ENCODE measurements at regions not wholly inside any gene's neighbourhood (a gene's known extent, or its start where the extent isn't known, plus 50 kb on each side); places are given as distances from the start of the nearest gene placed in this dataset.

DNA sequence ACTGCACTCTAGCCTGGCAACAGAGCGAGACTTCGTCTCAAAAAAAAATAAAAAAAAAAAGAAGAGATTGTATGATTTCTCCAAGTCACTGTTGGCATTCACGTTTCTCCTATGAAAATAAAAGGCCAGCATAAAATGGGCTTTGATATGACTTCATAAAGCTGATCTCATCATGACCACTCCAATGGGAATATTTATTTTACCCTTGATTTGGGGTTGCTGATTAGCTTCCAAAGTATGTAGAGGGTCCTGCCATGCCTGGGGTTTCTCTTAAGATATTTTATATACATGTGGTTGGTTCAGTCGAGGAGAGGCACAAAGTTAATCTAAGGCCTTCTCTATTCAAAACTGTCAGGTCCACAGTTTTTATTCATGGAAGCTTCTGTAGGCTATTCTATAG lies 247.0 kb upstream of the TNC start:
- Mint-ChIP-seq H3K27ac (no peak overlapping the region), H3K36me3 (ENCODE audit: insufficient read depth in 1 of 3, low read depth in 3 of 3) (no peaks in the 10 kb centered on the region), H3K4me1 (peaks cover 5% of the 10 kb centered on the region in 2 experiments), H3K9me3 (no peaks in the 10 kb centered on the region), H3K27me3 (ENCODE audit: low read depth) (no peaks in the 10 kb centered on the region), H3K4me3 (no peak overlapping the region)
- H3K27ac ChIP-seq (ENCODE audit: insufficient read length, low read depth, low read length) = no peak overlapping the region
- TF ChIP-seq, protein P1, sequence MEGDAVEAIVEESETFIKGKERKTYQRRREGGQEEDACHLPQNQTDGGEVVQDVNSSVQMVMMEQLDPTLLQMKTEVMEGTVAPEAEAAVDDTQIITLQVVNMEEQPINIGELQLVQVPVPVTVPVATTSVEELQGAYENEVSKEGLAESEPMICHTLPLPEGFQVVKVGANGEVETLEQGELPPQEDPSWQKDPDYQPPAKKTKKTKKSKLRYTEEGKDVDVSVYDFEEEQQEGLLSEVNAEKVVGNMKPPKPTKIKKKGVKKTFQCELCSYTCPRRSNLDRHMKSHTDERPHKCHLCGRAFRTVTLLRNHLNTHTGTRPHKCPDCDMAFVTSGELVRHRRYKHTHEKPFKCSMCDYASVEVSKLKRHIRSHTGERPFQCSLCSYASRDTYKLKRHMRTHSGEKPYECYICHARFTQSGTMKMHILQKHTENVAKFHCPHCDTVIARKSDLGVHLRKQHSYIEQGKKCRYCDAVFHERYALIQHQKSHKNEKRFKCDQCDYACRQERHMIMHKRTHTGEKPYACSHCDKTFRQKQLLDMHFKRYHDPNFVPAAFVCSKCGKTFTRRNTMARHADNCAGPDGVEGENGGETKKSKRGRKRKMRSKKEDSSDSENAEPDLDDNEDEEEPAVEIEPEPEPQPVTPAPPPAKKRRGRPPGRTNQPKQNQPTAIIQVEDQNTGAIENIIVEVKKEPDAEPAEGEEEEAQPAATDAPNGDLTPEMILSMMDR (conservative IDR thresholded peaks at IDR 0.05) = no peak
- no peaks in the 10 kb centered on the region for H3K79me1 ChIP-seq (ENCODE audit: insufficient read depth, low read depth, low read length, poor library complexity, severe bottlenecking)
- no peak overlapping the region for H3T11ph ChIP-seq (ENCODE audit: low read length)
- no peak for DNase-seq
- H4K91ac ChIP-seq (ENCODE audit: insufficient read length, low read depth, low read length) = no peak overlapping the region
- no peaks in the 10 kb centered on the region for H4K20me1 ChIP-seq (ENCODE audit: control insufficient read depth, insufficient read depth, insufficient read length)
- no peak overlapping the region for H2BK5ac ChIP-seq (ENCODE audit: insufficient read length, low read length)
- H3K9me3 ChIP-seq (ENCODE audit: control insufficient read depth, low read depth, low read length) = no peaks in the 10 kb centered on the region
- no peak overlapping the region for H2BK120ac ChIP-seq (ENCODE audit: low read depth, low read length, poor library complexity, severe bottlenecking)
- H2AFZ ChIP-seq (ENCODE audit: low read length) = no peak overlapping the region
- H3K4me2 ChIP-seq (ENCODE audit: insufficient read depth, insufficient read length, low read length) = no peak overlapping the region
- no peaks in the 10 kb centered on the region for H3K79me2 ChIP-seq (ENCODE audit: insufficient read depth, low read length)
- H3K56ac ChIP-seq (ENCODE audit: insufficient read length, low read depth, low read length) = no peak overlapping the region
- H3K14ac ChIP-seq (ENCODE audit: insufficient read depth, low read length) = no peak overlapping the region
- H2BK15ac ChIP-seq (ENCODE audit: low read depth, low read length) = no peak overlapping the region
- H2BK20ac ChIP-seq (ENCODE audit: low read depth, low read length, poor library complexity, severe bottlenecking) = no peak overlapping the region
- no peak overlapping the region for H4K8ac ChIP-seq (replicated peaks; ENCODE audit: insufficient read length, low read depth, low read length)
- no peak overlapping the region for H3K23ac ChIP-seq (ENCODE audit: insufficient read length, low read depth, low read length)
- no CpG with 5 or more reads among the region's 4 CpGs for WGBS (ENCODE audit: extremely low coverage, insufficient read length, low lambda C conversion rate)
- H3K18ac ChIP-seq (ENCODE audit: insufficient read length, low read depth, low read length) = no peak overlapping the region
- no peaks in the 10 kb centered on the region for H3K23me2 ChIP-seq (ENCODE audit: insufficient read length, low read depth, low read length, poor library complexity, severe bottlenecking)
- no peak overlapping the region for H2BK12ac ChIP-seq (ENCODE audit: insufficient read length, low read depth, low read length)
- peaks cover 3% of the 10 kb centered on the region; the same call in 1 of the 2 replicates for H3K4me1 ChIP-seq (ENCODE audit: insufficient read depth, low read length)
- H3K4ac ChIP-seq (ENCODE audit: low read depth, low read length) = no peak overlapping the region
- H3K27me3 ChIP-seq (ENCODE audit: insufficient read depth, low read length) = no peaks in the 10 kb centered on the region
- H4K5ac ChIP-seq (ENCODE audit: insufficient read length, low read depth, low read length) = no peak overlapping the region
- H3K9ac ChIP-seq (ENCODE audit: extremely low read depth, insufficient read length, low read length) = no peak overlapping the region
- no peak overlapping the region for H2AK5ac ChIP-seq (ENCODE audit: insufficient read length, low read length)
